GM21717 (cell line): ENCODE measurements at regions not wholly inside any gene's neighbourhood (a gene's known extent, or its start where the extent isn't known, plus 50 kb on each side); places are given as distances from the start of the nearest gene placed in this dataset.
"Not testable (repeated sequence)": the region's sequence is repeated elsewhere in the genome, so short reads cannot be mapped to it uniquely, and the experiment has no call there.

Experiments used
- ATAC-seq: cut with Tn5 transposase; IDR thresholded peaks from one replicate; pipeline ENCODE4 v1.9.1; 2021; ENCODE audit warnings: mild to moderate bottlenecking, moderate library complexity; ENCODE audit not compliant: unreplicated experiment

DNA sequence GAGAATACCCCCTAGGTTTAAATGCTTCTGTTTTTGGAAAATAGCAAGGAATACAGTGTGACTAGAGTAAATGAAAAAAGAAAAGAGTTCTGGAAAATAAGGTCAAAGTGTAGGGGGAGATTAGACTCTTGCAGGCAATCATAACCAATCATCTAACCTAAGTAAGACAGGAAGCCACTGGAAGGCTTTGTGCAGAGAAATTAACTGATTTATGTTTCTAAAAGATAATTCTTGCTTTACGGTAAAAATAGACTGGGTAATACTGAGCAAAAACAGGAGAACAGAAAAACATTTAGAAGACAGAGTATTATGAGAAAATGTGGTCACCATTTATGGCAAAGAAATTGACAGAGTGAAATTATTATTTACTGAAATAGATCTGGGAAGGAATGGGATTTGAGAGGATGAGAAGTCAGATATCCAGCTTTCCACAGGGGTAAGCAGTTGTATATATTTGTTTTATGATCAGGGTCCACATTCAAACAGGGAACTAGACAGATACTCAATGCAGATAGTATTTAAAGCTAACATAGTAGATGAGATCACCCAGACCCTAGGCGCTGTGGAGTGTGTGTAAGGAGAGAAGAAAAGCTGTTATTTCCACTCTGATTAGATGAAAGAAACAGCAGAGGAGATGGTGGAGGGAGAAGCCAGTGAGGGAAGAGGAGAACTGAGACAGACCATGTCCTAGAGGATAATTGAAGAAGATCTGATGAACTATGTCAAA lies 1225.3 kb downstream of the CDH11 start:
- ATAC-seq = no peak

DNA sequence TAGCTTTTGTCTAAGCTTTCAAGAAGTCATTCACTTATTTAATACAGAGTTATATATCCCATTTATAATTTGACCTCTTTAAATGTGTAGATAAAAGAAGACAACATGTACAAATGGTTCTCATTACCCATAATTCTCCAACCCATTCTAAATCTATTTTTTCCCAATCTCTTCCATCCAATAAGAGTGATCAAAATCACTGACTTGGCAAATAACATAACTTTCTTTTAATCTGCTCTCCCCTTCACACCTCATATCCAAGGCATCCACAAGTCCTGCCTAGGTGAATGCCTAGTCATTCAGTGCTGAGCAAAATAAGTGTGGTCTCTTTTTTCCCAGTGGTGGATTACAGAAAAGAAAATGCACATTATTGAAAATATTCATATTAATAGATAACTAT lies 1231.1 kb downstream of the CDH11 start:
- no peak for ATAC-seq

DNA sequence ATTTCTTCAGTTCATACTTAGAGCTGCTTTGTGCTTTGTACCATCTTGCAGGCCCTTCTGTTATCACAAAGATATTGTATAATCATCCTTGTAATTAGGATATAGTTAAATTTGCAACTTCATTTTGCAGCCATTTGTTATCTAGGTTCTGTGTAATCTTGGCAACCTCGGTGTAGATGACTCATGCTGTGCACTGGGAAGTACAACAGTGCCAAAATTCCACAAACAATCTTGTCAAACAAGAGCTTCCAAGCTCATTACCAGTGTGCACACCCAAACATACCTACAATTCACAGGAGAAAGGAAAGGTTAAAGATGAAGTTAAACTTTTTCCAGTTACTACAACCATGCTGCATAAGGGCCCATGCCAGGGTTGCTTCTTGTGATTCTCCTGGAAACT lies 1231.8 kb downstream of the CDH11 start:
- ATAC-seq = no peak

- ATAC-seq = no peak
Observed at GRCh38 chr16:63883091-63883490, 1238.8 kb downstream of the CDH11 start.

DNA sequence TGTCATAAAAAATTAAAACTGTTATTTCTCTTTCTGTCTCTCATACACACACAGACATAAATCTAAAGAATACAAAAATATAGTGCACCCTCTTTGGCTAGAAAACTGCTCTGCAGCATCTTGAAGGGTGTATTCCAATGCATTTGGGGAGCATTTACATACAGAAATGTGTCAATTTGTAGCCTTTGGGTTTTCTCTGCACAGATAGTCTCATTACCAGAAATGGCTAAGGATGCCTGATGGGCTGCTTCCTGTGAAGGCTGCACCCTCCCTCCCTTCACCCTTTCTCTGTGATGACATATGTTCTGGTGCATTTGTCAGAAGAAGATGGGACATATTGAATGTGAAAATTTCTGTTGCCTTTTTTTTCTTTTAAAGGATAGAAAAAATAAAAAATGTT lies 1239.3 kb downstream of the CDH11 start:
- no peak for ATAC-seq

GRCh38 chr16:63880948-63881347 lies 1240.9 kb downstream of the CDH11 start:
- ATAC-seq = no peak

DNA sequence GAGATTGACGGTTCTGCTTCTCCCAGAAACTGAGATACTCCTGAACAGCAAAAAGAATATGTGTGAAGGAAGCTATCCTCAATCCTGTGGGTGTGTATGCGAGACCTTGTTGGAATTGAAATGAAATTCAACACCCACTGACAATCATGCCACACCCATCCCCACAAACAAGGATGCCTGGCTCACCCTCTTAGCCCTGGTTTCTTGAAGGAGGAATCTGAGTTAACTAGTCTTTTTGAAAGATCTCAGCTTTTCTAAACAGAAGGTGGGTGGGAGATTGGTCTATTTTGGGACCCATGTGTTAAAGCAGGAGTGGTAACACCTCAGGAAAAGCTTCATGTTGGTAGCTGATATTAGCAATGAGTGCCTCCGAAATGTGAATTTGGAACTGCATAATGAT lies 1244.5 kb downstream of the CDH11 start:
- ATAC-seq = no peak

DNA sequence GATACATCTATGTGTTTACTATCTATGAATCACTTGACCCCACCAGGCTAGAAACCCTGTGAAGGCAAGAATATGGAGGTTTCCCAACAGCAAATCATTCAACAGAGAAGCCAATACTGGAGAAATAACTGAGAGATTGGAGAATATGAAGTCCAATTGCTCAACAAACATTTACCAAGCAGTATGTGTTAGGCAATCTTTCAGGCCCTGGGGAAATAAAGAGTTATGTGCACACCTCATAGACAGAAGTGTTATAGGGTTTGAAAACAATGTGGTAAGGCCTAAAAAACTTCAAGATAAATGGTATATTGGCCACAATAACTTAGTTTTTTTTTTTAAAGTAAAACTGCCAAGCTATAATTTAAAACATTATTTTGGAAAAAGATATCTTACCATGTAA lies 1245.8 kb downstream of the CDH11 start:
- ATAC-seq = no peak

GRCh38 chr16:63860700-63861099 lies 1261.2 kb downstream of the CDH11 start:
- ATAC-seq = not testable (repeated sequence)

DNA sequence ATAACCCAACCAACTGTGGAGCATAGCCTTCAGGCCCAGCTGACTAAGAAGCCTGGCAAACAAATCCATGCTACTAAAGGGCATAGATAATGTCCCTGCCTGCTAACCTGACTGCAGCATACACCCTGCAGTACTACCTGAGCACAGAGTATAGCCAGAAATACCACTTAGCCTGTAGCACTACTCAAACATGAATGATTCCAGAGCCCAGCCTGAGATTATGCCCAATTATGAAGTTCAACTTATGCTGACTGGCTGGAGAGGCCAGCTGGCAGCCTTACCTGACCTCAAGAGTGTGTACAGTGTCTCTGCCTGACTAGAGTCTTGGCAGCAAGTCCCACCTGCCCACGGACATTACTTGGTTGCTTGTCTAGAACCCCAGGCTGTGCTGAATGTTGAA lies 1265.3 kb downstream of the CDH11 start:
- no peak for ATAC-seq

DNA sequence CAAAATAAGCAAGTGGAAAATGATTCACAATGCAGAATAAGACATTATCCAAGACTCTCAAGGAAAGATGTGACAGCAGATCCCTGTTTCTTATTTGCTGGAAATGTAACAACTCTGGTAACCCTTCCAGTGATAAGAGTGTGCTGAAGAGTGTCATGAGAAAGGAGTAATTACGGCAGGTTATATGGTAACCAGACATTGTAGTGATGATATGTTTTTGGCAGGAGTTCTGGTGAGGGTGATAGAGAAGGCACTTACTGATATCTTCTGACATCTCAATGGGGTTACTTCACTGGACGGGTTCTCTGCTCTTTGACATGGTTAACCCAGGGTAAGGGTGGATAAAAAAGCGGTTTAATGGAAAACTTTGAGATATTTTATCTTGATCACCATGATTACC lies 1270.9 kb downstream of the CDH11 start:
- ATAC-seq = no peak

DNA sequence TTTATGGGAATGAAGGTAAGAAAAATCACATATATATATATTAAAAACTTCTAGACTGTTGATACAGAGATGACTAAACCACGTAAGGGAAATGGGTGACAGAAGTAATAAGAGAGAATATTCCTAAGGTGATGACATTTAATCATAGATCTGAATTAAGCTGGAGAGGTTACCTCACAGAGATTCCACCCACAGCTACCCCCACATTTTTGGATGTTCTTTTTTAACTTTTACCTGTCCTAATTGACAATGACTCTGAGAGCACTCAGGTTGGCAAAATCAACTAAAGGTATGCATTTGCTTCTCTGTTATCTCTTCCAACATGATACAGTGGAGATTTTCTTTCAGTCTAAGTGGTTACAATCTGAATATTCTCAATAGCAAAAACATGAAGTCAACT lies 1280.6 kb downstream of the CDH11 start:
- no peak for ATAC-seq

DNA sequence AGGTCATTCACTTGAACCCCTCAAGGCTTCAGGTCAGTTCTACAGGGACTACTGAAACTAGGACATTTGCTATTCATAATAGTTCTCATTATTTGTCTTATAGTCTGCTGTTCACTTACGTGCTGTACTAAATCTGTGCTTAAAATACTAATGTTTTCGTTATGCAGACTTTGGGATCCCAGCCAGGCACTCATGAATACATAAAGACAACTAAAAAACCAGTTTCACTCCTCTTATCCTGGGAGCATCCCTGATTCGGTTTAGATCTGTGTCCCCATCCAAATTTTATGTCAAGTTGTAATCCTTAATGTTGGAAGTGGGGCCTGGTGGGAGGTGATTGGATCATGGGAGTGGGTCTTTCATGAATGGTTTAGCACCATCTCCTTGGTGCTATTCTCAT lies 1291.8 kb downstream of the CDH11 start:
- ATAC-seq = no peak

DNA sequence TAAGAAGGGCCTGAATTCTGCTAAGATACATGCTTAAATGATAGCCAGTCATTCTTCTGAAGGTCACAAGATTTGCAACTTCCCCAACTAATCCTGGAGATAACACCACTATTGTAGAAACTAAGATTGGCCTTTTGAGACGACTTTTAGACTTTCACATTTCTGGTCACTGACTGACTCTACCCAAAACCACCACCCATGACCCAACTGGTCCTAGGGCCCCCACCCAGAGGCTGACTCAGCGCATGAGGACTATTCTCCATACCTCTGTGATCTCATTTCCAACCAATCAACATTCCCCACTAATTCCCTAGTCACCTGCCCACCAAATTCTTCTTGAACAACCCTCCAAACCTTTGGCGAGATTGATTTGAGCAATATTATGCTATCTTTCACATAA lies 1299.0 kb downstream of the CDH11 start:
- ATAC-seq = no peak

DNA sequence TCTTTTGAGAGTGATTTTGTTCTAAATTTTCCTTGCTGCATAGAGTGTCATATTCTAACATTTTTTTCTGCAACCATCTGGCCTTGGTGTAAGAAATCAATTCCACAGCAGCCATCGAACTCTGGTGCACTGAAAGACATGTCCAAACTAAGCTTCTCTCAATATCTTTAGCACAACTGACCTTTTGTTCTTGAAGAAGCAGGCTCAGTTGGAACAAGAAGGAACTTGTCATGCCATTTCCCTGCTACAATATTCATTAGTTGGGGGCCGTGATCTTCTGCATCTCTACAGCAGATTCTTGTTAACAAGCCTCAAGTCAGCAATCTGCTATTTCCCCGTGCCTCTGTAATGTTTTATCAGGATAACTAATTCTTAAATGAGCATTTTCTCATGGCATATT lies 1305.6 kb downstream of the CDH11 start:
- no peak for ATAC-seq

DNA sequence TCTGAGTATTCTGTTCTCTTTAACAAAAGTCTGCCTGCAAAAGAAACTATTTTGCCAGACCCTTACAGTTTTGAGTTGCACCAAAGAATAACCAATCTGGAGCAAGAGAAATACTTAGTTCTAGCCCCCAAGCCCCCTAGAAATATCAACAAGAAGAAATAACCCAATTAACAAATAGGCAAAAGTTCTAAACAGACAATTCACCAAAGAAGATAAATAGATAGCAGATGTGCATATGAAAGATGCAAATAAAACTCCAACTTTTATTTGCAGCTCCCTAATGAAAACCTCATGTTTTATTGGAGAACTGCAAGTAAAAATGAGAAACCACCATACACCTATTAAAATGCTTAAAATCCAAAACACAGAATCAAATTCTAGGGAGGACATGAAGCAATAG lies 1308.0 kb downstream of the CDH11 start:
- ATAC-seq = no peak

DNA sequence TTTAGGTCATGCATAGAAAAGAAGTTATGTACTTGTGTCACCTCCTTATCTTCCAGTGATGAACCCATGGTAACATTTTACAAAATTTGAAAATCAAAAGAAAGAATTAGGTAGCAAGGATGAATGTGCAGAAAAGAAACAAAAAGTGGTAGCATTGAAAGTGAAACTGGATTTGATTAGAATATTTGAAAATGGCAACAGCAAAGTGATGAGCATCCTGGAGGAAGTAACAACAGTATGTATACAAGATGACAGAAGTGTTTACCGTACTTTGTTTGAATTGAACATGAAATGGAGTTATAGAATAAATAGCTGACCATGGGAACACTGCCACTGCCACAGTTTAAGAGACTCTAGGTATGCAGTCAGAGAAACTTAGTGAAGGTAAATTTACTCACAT lies 1313.1 kb downstream of the CDH11 start:
- ATAC-seq = no peak

GRCh38 chr16:63806794-63807506 lies 1314.9 kb downstream of the CDH11 start:
- no peak for ATAC-seq

GRCh38 chr16:63804126-63804525 lies 1317.7 kb downstream of the CDH11 start:
- ATAC-seq = no peak

- no peak for ATAC-seq
Observed at GRCh38 chr16:63789603-63790002, 1332.3 kb downstream of the CDH11 start.

- ATAC-seq = no peak
Observed at GRCh38 chr16:63787014-63787413, 1334.8 kb downstream of the CDH11 start.

GRCh38 chr16:63785170-63785569 lies 1336.7 kb downstream of the CDH11 start:
- no peak for ATAC-seq

- no peak for ATAC-seq
Observed at GRCh38 chr16:63776437-63776836, 1345.4 kb downstream of the CDH11 start.
